ENCODE measurements at regions not wholly inside any gene's neighbourhood (a gene's known extent, or its start where the extent isn't known, plus 50 kb on each side); places are given as distances from the start of the nearest gene placed in this dataset.

DNA sequence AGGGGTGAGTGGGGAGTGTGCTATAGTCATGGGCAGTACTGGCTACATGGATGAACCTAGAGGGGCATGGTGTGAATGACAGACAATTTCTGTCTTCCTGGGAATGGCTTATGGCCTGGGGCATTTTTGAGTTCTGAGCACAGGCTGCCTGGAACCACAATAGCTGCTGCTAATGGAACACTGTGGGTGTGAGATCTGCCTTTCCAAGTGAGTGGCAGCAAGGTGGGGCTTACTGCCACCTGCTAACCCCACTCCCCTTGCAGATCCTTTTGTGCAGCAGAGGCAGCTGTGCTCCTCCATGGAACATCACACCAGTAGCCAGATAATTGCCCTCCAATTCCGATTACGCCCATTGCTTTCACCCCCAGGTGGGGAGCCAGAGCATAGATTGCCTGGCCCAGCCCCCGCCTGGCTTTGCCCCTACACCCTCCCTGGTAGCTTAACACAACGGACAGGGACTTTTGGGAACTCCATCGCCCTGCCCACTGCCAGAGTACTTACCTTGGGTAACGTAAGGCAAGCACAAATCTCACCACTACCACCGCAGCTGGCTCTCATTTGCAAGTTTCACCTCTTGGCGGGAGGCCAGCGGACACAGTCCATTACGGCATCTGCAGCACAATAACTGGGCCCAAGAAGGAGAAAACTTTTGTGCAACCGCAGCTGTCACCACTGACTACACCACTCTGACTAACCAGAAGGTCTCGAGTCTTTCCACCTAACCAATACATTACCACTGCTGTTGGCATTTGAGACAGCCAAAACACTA lies 421.2 kb upstream of the NWD2 start:
- no peaks in the 10 kb centered on the region for H3K4me1 ChIP-seq (ENCODE audit: control insufficient read depth in 5 of 5, insufficient read depth in 5 of 5, low read length in 5 of 5)
- H3K36me3 ChIP-seq (ENCODE audit: control insufficient read depth in 5 of 5, insufficient read depth in 5 of 5, low read length in 5 of 5), result no peaks in the 10 kb centered on the region
- H3K9me3 ChIP-seq (ENCODE audit: control insufficient read depth in 5 of 5, low read length in 5 of 5), result no peaks in the 10 kb centered on the region
- H3K27me3 ChIP-seq (ENCODE audit: control insufficient read depth in 5 of 5, insufficient read depth in 4 of 5, low read length in 5 of 5), result no peaks in the 10 kb centered on the region
- no peak overlapping the region for H3K4me3 ChIP-seq (ENCODE audit: low read depth in 1 of 5, low read length in 5 of 5)
- H3K9ac ChIP-seq (ENCODE audit: low read length in 5 of 5), result no peak overlapping the region
- no peak overlapping the region for H3K27ac ChIP-seq (ENCODE audit: low read depth, low read length)

DNA sequence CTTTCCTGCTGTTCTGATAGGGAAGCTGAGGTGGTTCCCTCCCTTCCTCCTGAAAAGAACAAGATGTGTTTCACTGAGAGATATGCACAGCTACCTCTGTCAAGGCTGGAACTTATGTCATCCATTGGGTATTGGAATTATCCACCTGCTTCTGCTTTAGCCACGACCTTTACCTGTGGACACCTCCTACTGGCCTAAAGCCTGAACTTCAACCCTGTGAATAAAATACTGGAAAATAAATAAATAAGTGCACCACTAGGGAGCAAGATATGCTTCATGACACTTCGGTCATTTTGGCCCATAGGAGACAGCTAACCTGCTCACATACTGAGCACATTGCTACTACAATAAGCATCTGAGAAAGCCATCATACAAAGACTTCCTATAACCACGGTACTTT lies 419.9 kb upstream of the NWD2 start:
- no peaks in the 10 kb centered on the region for H3K9me3 ChIP-seq (ENCODE audit: control insufficient read depth in 5 of 5, low read length in 5 of 5)
- H3K4me1 ChIP-seq (ENCODE audit: control insufficient read depth in 5 of 5, insufficient read depth in 5 of 5, low read length in 5 of 5), result no peaks in the 10 kb centered on the region
- no peak overlapping the region for H3K27ac ChIP-seq (ENCODE audit: low read depth, low read length)
- H3K27me3 ChIP-seq (ENCODE audit: control insufficient read depth in 5 of 5, insufficient read depth in 4 of 5, low read length in 5 of 5), result no peaks in the 10 kb centered on the region
- no peak overlapping the region for H3K4me3 ChIP-seq (ENCODE audit: low read depth in 1 of 5, low read length in 5 of 5)
- H3K9ac ChIP-seq (ENCODE audit: low read length in 5 of 5), result no peak overlapping the region
- no peaks in the 10 kb centered on the region for H3K36me3 ChIP-seq (ENCODE audit: control insufficient read depth in 5 of 5, insufficient read depth in 5 of 5, low read length in 5 of 5)

DNA sequence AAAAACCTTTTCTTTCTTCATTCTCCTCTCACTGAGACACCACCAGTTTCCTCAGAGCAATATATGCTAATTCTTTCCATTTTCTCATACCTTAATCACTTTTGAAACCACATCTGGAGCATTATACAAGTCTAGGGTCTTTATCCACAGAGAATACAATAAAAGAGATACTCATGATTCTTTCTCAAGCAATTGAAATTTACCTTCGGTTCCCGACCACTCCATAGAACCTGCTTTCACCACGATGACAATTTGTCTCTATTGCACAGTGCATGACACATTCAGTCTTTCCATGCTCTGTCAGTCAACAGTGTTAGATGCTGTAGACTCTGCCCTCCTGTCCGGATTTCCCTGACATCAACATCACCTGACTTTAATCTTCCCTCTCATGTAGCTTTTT lies 409.3 kb upstream of the NWD2 start:
- Histone ChIP-seq H3K36me3 (ENCODE audit: control insufficient read depth in 5 of 5, insufficient read depth in 5 of 5, low read length in 5 of 5) (no peaks in the 10 kb centered on the region), H3K4me3 (ENCODE audit: low read depth in 1 of 5, low read length in 5 of 5) (no peak overlapping the region), H3K9ac (ENCODE audit: low read length in 5 of 5) (no peak overlapping the region)

DNA sequence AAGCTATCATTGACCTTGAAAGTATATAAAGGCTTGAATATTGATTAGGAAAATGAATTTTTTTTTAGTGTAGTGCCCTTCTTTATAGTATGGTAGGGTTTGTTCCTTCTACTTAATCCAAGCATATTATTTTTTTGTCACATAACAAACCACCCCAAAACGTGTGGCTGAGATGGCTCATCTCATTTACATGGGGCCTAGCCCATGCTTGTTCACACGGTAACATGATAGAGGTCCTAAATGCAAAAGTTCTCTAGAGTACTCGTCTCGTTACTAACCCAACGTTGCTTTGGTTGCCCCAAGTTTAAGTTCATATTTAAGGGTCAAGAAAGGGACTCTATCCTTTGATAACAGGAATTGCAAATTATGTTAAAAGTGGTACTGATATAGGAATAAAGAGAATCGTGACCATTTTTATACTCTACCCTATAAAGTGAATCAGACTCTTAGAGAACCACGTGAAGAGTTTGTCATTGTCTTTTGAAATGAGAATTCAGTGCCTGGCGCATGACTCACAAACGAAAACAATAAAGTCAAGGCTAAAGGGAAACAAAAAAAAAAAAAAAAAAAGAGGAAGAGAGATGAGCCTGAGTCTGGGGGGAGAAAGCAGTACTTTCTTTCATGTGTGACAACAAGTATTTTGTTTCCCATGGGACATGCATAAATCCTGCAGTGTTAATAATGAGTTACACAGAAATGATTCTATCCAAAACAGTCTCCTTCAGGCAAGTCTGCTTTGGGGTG lies 402.8 kb upstream of the NWD2 start:
- no peaks in the 10 kb centered on the region for H3K9me3 ChIP-seq (ENCODE audit: control insufficient read depth in 5 of 5, low read length in 5 of 5)
- H3K4me3 ChIP-seq (ENCODE audit: low read depth in 1 of 5, low read length in 5 of 5), result no peak overlapping the region
- no peak overlapping the region for H3K27ac ChIP-seq (ENCODE audit: low read depth, low read length)
- no peaks in the 10 kb centered on the region for H3K36me3 ChIP-seq (ENCODE audit: control insufficient read depth in 5 of 5, insufficient read depth in 5 of 5, low read length in 5 of 5)
- no peak overlapping the region for H3K9ac ChIP-seq (ENCODE audit: low read length in 5 of 5)
- no peaks in the 10 kb centered on the region for H3K4me1 ChIP-seq (ENCODE audit: control insufficient read depth in 5 of 5, insufficient read depth in 5 of 5, low read length in 5 of 5)
- no peaks in the 10 kb centered on the region for H3K27me3 ChIP-seq (ENCODE audit: control insufficient read depth in 5 of 5, insufficient read depth in 4 of 5, low read length in 5 of 5)

More for the DNA sequence above, 409.3 kb upstream of the NWD2 start:
- Histone ChIP-seq H3K4me1 (ENCODE audit: control insufficient read depth in 5 of 5, insufficient read depth in 5 of 5, low read length in 5 of 5) (no peaks in the 10 kb centered on the region), H3K9me3 (ENCODE audit: control insufficient read depth in 5 of 5, low read length in 5 of 5) (no peaks in the 10 kb centered on the region), H3K27me3 (ENCODE audit: control insufficient read depth in 5 of 5, insufficient read depth in 4 of 5, low read length in 5 of 5) (no peaks in the 10 kb centered on the region), H3K27ac (ENCODE audit: low read depth, low read length) (no peak overlapping the region)

DNA sequence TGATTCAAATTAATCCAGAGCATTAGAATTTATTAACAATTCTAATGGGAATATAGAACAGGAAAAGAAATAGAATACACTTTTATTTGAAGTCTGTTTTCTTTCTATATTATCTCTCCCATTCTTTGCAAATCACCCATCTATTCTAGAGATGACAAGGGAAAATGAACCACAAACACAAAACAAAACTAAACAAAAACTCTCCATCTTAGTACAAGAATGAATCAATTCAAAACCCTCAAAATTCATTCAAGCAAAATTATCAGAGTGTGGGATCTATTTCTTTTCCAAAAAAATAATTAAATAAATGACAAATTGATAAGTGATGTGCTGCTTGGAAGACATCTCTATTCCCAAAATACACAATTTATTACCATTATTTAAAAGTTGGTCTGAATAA lies 400.1 kb upstream of the NWD2 start:
- no peaks in the 10 kb centered on the region for H3K27me3 ChIP-seq (ENCODE audit: control insufficient read depth in 5 of 5, insufficient read depth in 4 of 5, low read length in 5 of 5)
- H3K4me1 ChIP-seq (ENCODE audit: control insufficient read depth in 5 of 5, insufficient read depth in 5 of 5, low read length in 5 of 5), result no peaks in the 10 kb centered on the region
- H3K36me3 ChIP-seq (ENCODE audit: control insufficient read depth in 5 of 5, insufficient read depth in 5 of 5, low read length in 5 of 5), result no peaks in the 10 kb centered on the region
- H3K9me3 ChIP-seq (ENCODE audit: control insufficient read depth in 5 of 5, low read length in 5 of 5), result no peaks in the 10 kb centered on the region
- no peak overlapping the region for H3K4me3 ChIP-seq (ENCODE audit: low read depth in 1 of 5, low read length in 5 of 5)
- H3K27ac ChIP-seq (ENCODE audit: low read depth, low read length), result no peak overlapping the region
- H3K9ac ChIP-seq (ENCODE audit: low read length in 5 of 5), result no peak overlapping the region

DNA sequence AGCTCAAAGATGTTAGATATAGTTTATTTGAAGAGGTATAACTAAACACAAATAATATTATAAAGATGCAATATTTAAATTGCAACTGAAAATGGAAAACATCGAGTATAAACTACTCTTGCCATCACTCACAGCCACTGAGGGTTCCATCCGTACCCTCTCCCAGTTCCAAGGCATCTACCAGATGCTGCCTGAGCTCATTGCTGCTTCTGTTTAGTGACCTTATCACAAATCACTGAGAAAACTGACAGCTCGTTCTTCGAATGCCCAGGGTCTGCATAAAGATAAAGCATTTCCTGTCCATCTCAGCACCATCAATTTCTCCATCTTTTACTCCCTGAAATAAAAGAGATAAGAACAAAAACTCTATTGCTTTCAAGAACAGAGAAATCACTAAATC lies 391.7 kb upstream of the NWD2 start:
- Histone ChIP-seq H3K36me3 (ENCODE audit: control insufficient read depth in 5 of 5, insufficient read depth in 5 of 5, low read length in 5 of 5) (no peaks in the 10 kb centered on the region), H3K27me3 (ENCODE audit: control insufficient read depth in 5 of 5, insufficient read depth in 4 of 5, low read length in 5 of 5) (no peaks in the 10 kb centered on the region)

DNA sequence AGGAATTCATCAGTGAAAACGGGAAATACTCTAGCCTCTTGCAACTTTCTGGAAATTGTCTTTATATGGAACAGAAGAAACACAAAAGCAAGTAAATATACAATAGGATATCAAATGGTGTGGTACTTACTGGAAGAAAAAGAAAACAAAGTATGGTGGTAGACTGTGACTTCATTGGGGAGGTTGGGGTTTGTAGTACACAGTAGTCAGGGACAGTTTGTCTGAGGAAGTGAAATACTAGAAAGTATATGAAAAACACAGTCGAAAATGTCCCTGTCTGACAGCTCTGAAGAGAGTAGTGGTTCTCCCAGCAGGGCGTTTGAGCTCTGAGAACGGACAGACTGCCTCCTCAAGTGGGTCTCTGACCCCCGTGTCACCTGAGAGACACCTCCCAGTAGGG lies 390.0 kb upstream of the NWD2 start:
- no peaks in the 10 kb centered on the region for H3K27me3 ChIP-seq (ENCODE audit: control insufficient read depth in 5 of 5, insufficient read depth in 4 of 5, low read length in 5 of 5)
- H3K9me3 ChIP-seq (ENCODE audit: control insufficient read depth in 5 of 5, low read length in 5 of 5), result no peaks in the 10 kb centered on the region
- no peak overlapping the region for H3K9ac ChIP-seq (ENCODE audit: low read length in 5 of 5)
- H3K27ac ChIP-seq (ENCODE audit: low read depth, low read length), result no peak overlapping the region
- no peak overlapping the region for H3K4me3 ChIP-seq (ENCODE audit: low read depth in 1 of 5, low read length in 5 of 5)
- no peaks in the 10 kb centered on the region for H3K36me3 ChIP-seq (ENCODE audit: control insufficient read depth in 5 of 5, insufficient read depth in 5 of 5, low read length in 5 of 5)
- no peaks in the 10 kb centered on the region for H3K4me1 ChIP-seq (ENCODE audit: control insufficient read depth in 5 of 5, insufficient read depth in 5 of 5, low read length in 5 of 5)

More for the DNA sequence above, 391.7 kb upstream of the NWD2 start:
- H3K9ac ChIP-seq (ENCODE audit: low read length in 5 of 5), result no peak overlapping the region
- no peak overlapping the region for H3K27ac ChIP-seq (ENCODE audit: low read depth, low read length)
- H3K4me1 ChIP-seq (ENCODE audit: control insufficient read depth in 5 of 5, insufficient read depth in 5 of 5, low read length in 5 of 5), result no peaks in the 10 kb centered on the region
- no peak overlapping the region for H3K4me3 ChIP-seq (ENCODE audit: low read depth in 1 of 5, low read length in 5 of 5)
- no peaks in the 10 kb centered on the region for H3K9me3 ChIP-seq (ENCODE audit: control insufficient read depth in 5 of 5, low read length in 5 of 5)

DNA sequence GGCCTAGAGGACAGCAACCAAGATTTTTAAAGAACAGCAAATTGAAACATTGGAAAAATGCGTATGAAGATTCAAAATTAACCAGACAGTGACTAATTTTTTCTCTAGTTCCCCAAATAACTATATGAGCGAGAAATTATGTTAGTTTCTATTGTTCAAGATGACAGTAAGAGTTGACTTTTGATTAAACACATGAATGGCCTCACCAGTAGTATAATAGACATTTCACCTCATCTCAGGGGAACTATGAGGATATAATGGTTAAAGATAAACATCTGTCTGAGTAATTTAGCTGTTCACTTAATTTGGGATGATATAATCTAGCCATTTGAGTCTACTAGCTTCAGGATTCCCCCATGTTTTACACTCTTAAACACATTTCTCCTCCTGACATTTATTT lies 380.9 kb upstream of the NWD2 start:
- H3K36me3 ChIP-seq (ENCODE audit: control insufficient read depth in 5 of 5, insufficient read depth in 5 of 5, low read length in 5 of 5), result no peaks in the 10 kb centered on the region
- no peaks in the 10 kb centered on the region for H3K4me1 ChIP-seq (ENCODE audit: control insufficient read depth in 5 of 5, insufficient read depth in 5 of 5, low read length in 5 of 5)
- H3K4me3 ChIP-seq (ENCODE audit: low read depth in 1 of 5, low read length in 5 of 5), result no peak overlapping the region
- H3K9ac ChIP-seq (ENCODE audit: low read length in 5 of 5), result no peak overlapping the region
- H3K27me3 ChIP-seq (ENCODE audit: control insufficient read depth in 5 of 5, insufficient read depth in 4 of 5, low read length in 5 of 5), result no peaks in the 10 kb centered on the region
- H3K9me3 ChIP-seq (ENCODE audit: control insufficient read depth in 5 of 5, low read length in 5 of 5), result no peaks in the 10 kb centered on the region
- H3K27ac ChIP-seq (ENCODE audit: low read depth, low read length), result no peak overlapping the region

DNA sequence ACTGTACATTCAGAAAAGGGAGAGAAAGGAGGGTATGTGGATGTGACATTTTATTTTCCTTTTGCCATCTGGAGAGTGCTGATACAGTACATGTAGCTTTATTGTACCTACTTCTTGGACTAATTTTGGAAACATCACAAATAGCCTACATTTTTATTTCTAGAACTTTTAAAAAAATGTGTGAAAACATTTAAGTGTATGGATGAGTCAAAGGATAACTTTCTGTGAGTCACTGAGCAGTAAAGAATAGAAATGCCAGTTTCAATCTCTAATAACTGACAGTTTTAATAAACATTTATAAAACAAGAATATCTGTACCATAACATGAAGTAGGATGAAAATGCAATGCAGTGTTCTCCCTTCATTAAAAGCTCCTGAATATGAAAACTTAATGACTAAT lies 374.4 kb upstream of the NWD2 start:
- Histone ChIP-seq H3K4me3 (ENCODE audit: low read depth in 1 of 5, low read length in 5 of 5) (no peak overlapping the region), H3K27ac (ENCODE audit: low read depth, low read length) (no peak overlapping the region), H3K36me3 (ENCODE audit: control insufficient read depth in 5 of 5, insufficient read depth in 5 of 5, low read length in 5 of 5) (no peaks in the 10 kb centered on the region), H3K4me1 (ENCODE audit: control insufficient read depth in 5 of 5, insufficient read depth in 5 of 5, low read length in 5 of 5) (peaks cover 0 to 9% (median 0%) of the 10 kb centered on the region in 5 donors), H3K27me3 (ENCODE audit: control insufficient read depth in 5 of 5, insufficient read depth in 4 of 5, low read length in 5 of 5) (no peaks in the 10 kb centered on the region), H3K9ac (ENCODE audit: low read length in 5 of 5) (no peak overlapping the region), H3K9me3 (ENCODE audit: control insufficient read depth in 5 of 5, low read length in 5 of 5) (no peaks in the 10 kb centered on the region)

DNA sequence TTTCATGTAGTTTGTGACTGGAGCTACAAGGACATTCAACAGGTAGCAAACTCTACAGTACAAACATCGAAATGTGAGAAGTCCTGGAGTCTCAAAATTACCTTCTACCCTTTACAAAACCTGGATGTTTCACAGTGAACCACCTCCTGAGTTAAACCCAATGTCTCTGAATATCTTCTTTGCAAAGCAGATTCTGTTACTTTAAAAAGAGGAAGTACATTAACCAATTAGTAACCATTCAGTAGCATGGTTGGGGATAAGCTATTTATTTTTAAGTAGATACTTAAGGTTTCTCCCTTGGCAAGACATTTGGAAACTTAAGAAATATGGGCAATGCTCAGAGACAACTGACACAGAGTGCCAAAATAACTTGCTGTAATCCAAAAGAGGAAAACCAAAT lies 371.9 kb upstream of the NWD2 start:
- H3K4me1 ChIP-seq (ENCODE audit: control insufficient read depth in 5 of 5, insufficient read depth in 5 of 5, low read length in 5 of 5), result peaks cover 0 to 9% (median 0%) of the 10 kb centered on the region in 5 donors
- no peak overlapping the region for H3K27ac ChIP-seq (ENCODE audit: low read depth, low read length)
- H3K36me3 ChIP-seq (ENCODE audit: control insufficient read depth in 5 of 5, insufficient read depth in 5 of 5, low read length in 5 of 5), result no peaks in the 10 kb centered on the region
- H3K9me3 ChIP-seq (ENCODE audit: control insufficient read depth in 5 of 5, low read length in 5 of 5), result no peaks in the 10 kb centered on the region
- no peak overlapping the region for H3K4me3 ChIP-seq (ENCODE audit: low read depth in 1 of 5, low read length in 5 of 5)
- H3K9ac ChIP-seq (ENCODE audit: low read length in 5 of 5), result no peak overlapping the region
- H3K27me3 ChIP-seq (ENCODE audit: control insufficient read depth in 5 of 5, insufficient read depth in 4 of 5, low read length in 5 of 5), result no peaks in the 10 kb centered on the region

Data from subcutaneous abdominal adipose tissue (tissue), 5 donors.